ENCODE measurements at regions not wholly inside any gene's neighbourhood (a gene's known extent, or its start where the extent isn't known, plus 50 kb on each side); places are given as distances from the start of the nearest gene placed in this dataset.

GRCh38 chr12:74614426-74614825 is 76.8 kb downstream of the ATXN7L3B start:
- H3K27ac ChIP-seq (ENCODE audit: extremely low read length, insufficient read depth, low read length), result no peak overlapping the region
- no peaks in the 10 kb centered on the region for H3K9me3 ChIP-seq (ENCODE audit: low read length)
- no peak overlapping the region for H2AFZ ChIP-seq (ENCODE audit: low read length)
- no peak overlapping the region for H3K4me3 ChIP-seq (replicated peaks in 1 of 3; ENCODE audit: insufficient read depth in 1 of 3, low read depth in 2 of 3, low read length in 3 of 3)
- in situ Hi-C loops (cut with HindIII; ENCODE audit: extremely low pct_ligation_motif_present, low pct_unique_long_range_greater_than_20kb) (no loop called here), intact Hi-C loops (cut with micrococcal nuclease; ENCODE audit: unreplicated experiment) (no loop called here)
- no peaks in the 10 kb centered on the region for H3K27me3 ChIP-seq (ENCODE audit: control insufficient read depth in 1 of 2, insufficient read depth in 2 of 2, low read length in 2 of 2)
- POLR2A ChIA-PET, result no interaction called here
- no peaks in the 10 kb centered on the region for H3K36me3 ChIP-seq (replicated peaks in 1 of 2; ENCODE audit: control insufficient read depth in 1 of 2, insufficient read depth in 2 of 2, low read length in 2 of 2)
- H3K4me1 ChIP-seq (ENCODE audit: insufficient read depth, low read length), result no peaks in the 10 kb centered on the region
- FAIRE-seq (no peak), DNase-seq (ENCODE audit: low spot score) (no peak), ATAC-seq (no peak)
- H3K4me2 ChIP-seq (ENCODE audit: low read depth, low read length), result no peak overlapping the region
- no peak overlapping the region for H3K9ac ChIP-seq (ENCODE audit: insufficient read depth, low read depth, low read length)
- H4K20me1 ChIP-seq (ENCODE audit: insufficient read depth, low read length), result no peaks in the 10 kb centered on the region
- CTCF ChIA-PET (ENCODE audit: low intra/inter-chr PET ratio, low total read pairs), result no interaction called here
- no peaks in the 10 kb centered on the region for H3K79me2 ChIP-seq (ENCODE audit: insufficient read depth, low read length)
- BruUV-seq (replicated peaks), result no TSS peak
- TF ChIP-seq ZNF124 (CRISPR knock-in tag; IDR thresholded peaks at IDR 0.05) (no peak), GPN1 (CRISPR knock-in tag; IDR thresholded peaks at IDR 0.05; ENCODE audit: borderline replicate concordance) (no peak), MTA1 (CRISPR knock-in tag; IDR thresholded peaks at IDR 0.05; ENCODE audit: borderline replicate concordance) (no peak), TEF (CRISPR knock-in tag; IDR thresholded peaks at IDR 0.05) (no peak), BCL6 (CRISPR knock-in tag; IDR thresholded peaks at IDR 0.05) (no peak), MEF2D (CRISPR knock-in tag; IDR thresholded peaks at IDR 0.05) (no peak), MLX (CRISPR knock-in tag; IDR thresholded peaks at IDR 0.05) (no peak), ZNF614 (CRISPR knock-in tag; IDR thresholded peaks at IDR 0.05; ENCODE audit: borderline replicate concordance) (no peak), STAG1 (CRISPR knock-in tag; IDR thresholded peaks at IDR 0.05) (no peak), ZBTB1 (CRISPR knock-in tag; IDR thresholded peaks at IDR 0.05; ENCODE audit: borderline replicate concordance) (no peak), NPAS2 (CRISPR knock-in tag; IDR thresholded peaks at IDR 0.05; ENCODE audit: borderline replicate concordance) (no peak), MAF1 (CRISPR knock-in tag; IDR thresholded peaks at IDR 0.05; ENCODE audit: borderline replicate concordance) (no peak), ZNF503 (CRISPR knock-in tag; IDR thresholded peaks at IDR 0.05) (no peak), ARID3A (IDR thresholded peaks at IDR 0.05; ENCODE audit: low read depth, low read length) (no peak), KLF12 (CRISPR knock-in tag; IDR thresholded peaks at IDR 0.05; ENCODE audit: borderline replicate concordance) (no peak), ZSCAN25 (CRISPR knock-in tag; IDR thresholded peaks at IDR 0.05) (no peak), ZHX1 (CRISPR knock-in tag; IDR thresholded peaks at IDR 0.05; ENCODE audit: low read depth) (no peak), ZNF282 (IDR thresholded peaks at IDR 0.05; ENCODE audit: partially characterized antibody) (no peak), STAT5B (CRISPR knock-in tag; IDR thresholded peaks at IDR 0.05) (no peak), ZNF678 (CRISPR knock-in tag; IDR thresholded peaks at IDR 0.05) (no peak)

Measured in HepG2 (cell line).